GM12892 (cell line): ENCODE measurements at regions not wholly inside any gene's neighbourhood (a gene's known extent, or its start where the extent isn't known, plus 50 kb on each side); places are given as distances from the start of the nearest gene placed in this dataset.

Source experiments
- POLR2A ChIP-seq: IDR thresholded peaks from 2 replicates; pipeline ENCODE4 v1.6.1; 2011; ENCODE audit warnings: low read depth, low read length, control low read depth
- POLR2AphosphoS5 ChIP-seq: IDR thresholded peaks from 2 replicates; pipeline ENCODE4 v1.6.1; 2011; ENCODE audit warnings: low read depth, low read length, control low read depth
- TAF1 ChIP-seq: IDR thresholded peaks from 2 replicates; pipeline ENCODE4 v1.6.1; 2011; ENCODE audit warnings: low read depth, mild to moderate bottlenecking, control low read depth, low read length, borderline replicate concordance

GRCh38 chr12:59118356-59118755 lies 198.1 kb upstream of the LRIG3 start:
- TF ChIP-seq POLR2A (no peak), POLR2AphosphoS5 (no peak), TAF1 (no peak)
